Dedifferentiated amniotic fluid mesenchymal stem cell (primary cell): ENCODE measurements at regions not wholly inside any gene's neighbourhood (a gene's known extent, or its start where the extent isn't known, plus 50 kb on each side); places are given as distances from the start of the nearest gene placed in this dataset.

Experiments used
- DNase-seq: peaks from one replicate; pipeline ENCODE4 v3.0.0-alpha.2; 2016; ENCODE audit errors: extremely low spot score

DNA sequence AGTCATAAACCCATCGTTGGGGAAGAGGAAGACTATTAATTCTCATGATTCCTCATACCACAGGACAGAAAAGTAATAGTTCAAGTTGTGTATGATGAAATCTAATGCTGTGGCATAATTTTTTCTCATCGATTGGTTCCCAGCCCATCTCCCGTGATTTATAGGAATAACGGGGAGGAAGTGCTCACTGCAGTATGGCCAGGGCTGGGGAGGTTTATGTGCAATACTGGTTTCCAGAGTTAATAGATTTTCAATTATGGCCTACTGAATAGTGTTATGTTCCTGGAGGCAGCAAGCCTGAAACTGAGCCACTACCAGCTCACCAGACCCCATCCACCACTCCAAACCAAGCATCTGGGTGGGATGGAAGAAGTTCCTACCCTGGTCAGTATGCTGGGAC is 147.1 kb upstream of the NCAM1 start:
- DNase-seq, result no peak

DNA sequence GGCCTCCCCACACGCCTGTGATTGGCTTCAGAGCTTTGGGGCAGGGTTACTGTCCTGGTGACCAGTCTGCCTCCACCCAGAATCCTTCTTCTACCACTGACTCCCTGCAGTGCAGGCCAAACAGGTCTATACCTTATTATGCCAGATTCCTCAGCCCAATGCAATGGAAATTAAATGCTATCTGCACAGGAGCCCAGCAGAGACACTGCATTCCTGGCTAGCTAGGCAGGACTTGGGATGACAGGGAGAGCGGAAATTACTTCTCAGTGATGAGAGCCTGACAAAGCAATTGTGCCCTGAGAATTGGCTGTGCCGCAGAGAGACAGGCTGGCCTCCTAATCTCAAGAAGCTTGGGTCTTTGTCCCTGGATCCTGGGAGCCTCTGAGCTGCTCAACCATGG is 143.8 kb upstream of the NCAM1 start:
- no peak for DNase-seq

DNA sequence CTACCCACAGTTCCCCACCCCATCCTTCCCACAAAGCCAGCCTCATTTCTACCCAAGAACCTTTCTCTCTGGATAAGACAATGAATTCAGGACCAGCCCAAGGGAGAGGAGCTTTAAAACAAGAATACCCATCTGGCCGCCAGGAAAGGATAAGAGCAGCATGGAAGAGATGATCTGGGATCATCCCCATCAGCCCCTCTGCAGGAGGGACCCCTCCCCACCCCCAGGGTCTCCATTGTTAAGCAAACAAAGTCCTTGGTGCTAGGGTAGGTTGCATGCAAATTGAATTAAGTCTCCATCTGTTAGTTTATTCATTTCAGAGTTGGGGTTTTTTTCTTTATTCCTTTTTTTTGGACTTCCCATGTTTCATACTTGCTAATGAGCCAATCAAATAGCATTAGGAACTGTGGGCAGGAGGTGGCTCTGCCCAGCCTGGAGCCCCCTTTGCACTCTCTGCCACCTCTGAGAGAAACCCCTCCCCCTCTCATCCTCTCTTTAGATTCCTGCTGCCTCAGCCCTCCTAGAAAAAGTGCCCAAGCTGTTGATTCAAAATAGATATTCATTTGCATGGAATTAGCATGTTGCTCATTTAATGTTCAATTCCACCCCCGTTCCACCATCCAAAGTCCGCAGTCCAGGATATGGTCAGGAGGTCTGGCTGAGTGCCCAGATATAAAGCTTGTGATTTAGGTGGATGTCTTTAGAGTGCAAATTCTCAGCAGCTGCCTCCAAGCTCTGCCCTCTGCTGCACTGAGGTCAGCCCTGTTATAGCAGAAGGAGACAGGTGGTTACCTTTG is 138.5 kb upstream of the NCAM1 start:
- no peak for DNase-seq

DNA sequence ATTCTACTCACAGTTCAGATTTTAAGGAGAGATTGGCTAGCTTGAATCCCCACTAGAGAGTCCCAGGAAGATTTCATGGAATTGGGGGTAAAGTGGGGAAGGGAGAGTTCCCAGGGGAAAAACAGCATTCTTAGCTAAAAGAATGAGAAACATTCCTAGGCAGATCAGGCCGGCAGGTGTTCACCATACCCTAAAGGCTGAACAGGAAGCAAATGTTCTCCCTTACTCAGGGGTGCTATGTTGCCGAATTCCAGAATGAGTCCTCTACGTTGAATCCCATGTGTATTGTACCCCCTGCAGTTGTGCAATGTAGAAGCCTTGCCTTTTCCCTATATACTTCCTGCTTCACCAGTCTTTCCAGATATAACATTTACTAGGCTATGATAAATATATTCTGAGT is 135.2 kb upstream of the NCAM1 start:
- DNase-seq, result no peak

DNA sequence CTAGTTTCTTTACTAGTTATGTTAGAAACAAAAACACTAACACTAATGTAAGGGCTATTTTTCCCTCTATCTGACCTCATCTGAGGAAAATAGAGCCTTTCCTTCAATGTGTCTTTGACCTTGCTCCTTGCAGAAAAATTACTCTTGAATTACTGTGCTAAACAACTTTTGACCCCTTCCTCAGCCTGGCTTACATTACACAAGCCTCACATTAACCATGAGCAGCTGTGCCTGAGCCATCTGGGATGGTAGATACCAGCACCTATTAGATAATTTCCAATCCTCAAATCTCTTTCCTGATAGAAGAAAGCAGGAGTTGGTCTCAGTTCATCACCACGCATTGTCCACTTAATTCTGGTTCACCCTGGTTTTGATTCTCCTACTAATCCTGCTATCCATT is 134.4 kb upstream of the NCAM1 start:
- no peak for DNase-seq

DNA sequence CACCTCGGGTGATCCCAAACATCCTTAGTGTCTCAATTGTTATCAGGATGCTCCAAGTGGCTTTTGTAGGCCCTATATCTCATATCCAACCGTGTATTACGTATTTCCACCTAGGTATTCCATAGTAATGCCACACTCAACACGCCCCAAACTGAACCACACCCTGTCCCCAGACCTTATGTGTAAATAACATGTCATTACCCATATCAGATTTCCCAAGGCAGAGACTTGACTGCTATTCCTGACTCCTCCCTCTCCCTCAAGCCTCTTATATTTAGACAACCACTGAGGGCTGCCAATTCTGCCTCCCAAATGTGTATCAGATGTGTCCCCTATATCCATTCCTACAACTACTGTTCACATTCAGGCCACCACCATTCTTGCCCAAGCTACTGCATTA is 132.8 kb upstream of the NCAM1 start:
- DNase-seq, result no peak

DNA sequence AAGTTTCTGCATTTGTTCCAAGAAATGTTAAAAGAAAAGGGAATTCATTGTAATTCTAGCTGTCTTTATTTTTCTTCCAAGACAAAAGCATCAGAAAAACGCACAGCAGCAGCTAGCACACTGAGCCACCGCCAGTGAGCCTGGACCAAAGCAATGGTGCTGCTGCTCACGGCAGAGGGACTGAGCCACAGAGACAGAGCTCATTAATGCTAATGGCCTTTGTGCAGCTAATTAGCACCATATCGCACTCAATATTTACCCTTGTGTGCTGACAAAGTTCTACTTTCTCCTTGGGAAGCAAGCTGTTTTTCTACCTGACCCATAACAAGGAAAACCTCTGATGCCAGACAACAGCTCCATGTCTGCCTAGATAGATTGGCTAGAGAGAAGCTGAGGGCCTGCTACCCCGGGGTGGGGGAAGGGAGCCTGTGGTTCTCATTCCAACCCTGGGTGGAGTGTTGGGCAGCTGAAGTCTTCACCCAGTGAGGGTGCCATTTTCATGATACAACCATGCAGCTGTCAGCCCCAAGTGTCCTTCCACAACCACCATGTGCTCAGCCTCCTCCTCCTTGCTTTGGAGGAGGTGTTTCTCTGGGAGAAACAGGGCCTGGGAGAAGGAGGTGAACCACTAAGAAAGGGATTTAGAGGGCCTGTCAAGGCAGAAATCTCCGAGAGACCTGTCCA is 131.1 kb upstream of the NCAM1 start:
- DNase-seq, result no peak

DNA sequence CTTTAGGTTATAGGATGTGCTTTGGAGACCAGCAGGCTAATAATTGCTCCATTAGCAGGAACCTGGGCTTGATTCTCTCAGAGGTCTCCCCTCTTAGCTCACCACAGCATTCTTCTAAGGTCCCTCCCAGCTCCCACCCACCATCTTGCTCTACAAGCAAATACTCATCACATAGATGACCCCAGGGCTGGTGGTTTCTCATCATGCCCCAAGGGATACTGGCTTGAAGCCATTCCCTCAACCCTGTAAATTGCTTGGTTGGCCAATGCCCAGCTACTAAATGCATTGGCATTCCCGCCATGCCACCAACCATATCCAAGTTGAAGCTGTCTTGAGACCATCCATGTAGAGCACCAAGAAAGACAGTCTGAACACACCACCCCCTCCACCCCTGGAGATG is 130.2 kb upstream of the NCAM1 start:
- DNase-seq, result no peak

DNA sequence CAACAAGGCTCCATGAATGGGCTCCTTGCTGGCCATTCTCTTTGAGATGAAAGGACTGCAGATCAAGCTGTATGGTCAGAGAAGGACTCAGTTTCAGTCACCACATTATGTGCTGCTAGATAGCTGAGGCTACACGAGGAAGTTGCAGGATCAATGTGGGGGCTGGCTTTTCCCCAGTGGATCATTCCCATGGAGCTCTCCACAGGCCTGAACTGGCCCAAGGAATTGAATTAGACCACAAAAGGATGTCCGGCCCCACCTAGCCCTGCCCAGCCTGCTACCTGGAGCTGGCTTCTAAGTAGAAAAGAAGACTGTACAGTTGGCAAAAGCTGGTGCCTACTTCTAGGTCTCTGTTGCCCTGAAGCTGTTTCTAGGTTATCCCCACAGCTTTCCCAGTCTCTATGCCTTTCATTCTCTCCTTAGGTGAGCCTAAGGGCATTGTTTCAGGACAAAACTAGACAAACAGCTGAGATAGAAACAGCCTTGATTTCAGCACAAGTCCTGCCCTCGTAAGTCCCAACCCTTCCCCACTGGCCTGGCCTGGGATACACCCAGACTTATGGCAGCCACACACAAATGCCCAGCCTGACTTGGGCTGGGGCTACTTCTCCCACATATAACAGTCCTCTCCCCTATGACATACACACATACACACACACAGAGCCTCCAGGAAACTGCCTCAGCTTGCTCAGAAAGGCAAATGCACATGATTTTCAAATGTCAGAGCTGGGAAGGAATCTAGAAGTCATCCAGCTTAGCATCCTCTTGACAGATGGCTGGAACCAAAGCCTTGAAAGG is 129.1 kb upstream of the NCAM1 start:
- DNase-seq, result no peak

DNA sequence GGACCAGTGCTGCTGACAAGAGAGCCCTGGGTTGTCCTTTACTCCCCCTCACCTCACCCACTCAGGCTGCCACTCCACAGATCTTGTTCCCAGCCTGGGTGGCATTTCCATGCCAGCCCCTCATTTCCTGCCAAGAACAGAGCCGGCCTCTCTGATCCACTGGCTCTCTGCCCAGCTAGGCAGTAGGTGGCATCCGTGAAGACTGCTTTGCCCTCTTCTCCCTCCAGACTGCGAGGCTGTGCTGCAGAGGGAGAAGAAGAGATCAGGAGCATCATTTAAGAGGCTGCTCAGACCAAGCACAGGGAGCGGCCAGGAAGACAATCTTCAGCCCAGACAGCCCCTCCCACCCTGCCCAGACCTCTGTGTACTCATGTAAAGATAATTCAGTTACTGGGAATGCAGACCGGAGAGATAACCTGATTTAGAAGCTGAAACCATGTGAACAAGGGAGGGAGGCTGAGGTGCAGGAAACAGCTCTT is 126.9 kb upstream of the NCAM1 start:
- DNase-seq, result no peak

DNA sequence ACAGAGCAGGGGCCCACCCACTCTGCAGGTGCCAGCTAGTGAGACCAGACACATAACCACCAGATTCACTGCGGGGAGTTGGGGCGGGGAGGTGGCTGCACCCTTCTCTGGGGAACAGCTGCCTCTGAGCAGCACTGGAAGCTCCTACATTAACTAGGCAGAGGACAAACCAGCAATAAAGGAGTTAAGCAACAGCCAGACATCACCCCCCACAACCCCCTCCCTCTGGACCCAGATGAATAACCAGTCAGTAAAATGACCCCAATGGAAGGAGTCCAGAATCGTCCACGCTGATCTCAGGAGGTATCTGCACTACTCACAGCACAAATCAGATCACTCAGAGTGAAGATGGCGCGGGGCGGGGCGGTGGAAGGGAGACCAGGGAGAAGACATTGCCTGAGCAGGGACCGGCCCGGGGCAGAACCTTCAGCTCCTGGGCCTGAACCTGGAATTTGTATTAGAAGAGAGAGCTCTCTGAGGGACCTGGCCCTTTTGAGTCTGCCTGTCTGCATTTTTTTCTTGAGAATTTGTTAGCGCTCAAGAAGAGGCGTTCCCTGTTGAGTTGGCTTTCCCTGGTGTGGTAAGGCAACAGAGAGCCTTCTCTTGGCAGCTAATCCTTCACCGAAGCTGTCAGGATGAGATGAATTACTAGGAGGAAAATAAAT is 125.5 kb upstream of the NCAM1 start:
- DNase-seq, result no peak

DNA sequence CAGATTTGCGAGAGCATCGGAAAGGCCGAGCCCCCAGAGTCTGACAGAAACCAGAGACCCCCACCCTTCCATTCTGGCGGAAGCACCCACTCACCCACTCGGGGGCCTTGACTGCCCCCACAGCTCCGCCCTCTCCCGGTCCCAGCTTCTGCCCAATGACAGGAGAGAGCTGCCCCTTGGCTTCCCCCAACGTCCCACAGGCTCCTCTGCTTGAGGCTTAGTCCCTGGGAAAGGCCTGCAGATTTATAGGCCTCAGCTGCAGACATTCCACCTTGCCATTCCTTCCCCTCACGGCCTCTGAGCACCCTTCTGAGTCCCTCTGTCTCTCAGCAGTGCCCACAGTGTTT is 125.0 kb upstream of the NCAM1 start:
- DNase-seq, result no peak

DNA sequence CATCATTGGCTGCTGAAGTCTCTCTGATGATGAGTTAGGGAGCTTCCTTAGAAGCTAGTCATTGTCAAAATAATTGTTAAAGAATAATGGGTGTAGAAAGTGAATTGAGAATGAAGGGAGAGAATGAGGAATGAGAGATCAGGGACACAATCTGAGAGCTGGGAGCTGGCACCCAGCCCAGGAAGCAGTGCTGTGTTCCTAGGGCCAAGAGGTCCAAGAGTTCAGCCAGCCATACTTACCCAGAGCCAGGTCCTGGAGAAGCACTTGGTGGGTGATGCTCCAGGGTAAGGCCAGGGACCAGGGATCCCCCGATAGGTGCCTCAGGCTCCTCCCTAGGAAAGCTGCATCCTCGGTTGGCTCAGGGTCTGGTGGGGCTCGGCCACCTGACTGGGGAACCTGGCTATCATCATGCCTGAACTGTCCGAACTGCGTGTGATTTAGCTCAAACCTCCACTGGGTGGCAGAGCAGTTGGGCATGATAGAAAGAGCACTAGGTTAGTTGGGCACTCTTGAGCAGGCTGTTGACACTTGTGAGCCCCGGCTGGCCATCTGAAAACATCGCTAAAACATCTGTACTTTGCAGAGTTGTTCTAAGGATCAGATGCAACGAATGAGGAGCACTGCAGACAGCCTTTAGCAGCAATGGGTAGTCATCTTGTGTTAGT is 123.9 kb upstream of the NCAM1 start:
- no peak for DNase-seq

DNA sequence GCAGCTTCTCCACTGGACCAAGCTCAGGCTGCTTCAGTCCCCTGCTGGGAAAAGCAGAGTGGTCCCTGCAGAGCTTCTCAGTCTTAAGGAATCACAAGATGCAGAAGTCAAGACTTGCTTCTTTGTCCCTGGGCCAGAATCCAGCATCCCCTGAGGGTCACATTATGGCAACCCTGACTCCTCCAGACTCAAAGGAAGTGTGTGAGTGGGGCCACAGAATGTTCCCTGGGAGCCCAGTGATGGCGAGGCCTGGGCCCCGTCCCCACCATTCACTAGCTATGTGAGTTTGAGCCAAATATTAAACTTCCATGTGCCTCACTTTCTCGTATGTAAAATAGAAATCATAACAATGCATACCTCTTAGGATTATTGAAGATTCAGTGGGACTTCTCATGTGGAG is 122.2 kb upstream of the NCAM1 start:
- DNase-seq, result no peak

DNA sequence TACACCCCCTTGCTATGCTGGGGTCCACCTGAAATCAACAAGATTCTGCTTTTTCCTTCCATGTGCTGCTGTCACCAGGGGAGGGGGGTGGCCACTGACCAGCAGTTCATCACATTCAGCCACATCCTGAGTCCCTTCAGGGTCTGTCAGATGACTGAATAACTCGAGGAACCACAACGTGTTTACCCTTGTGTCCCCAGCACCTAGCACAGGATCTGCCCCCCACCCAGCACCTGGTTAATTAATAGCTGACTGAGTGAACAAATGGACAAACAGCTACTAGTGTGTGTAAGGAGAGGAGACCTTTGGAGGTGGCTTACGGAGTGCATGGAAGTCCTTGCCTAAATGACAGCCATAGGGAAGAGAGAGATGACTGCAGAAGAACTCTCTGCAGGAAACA is 119.5 kb upstream of the NCAM1 start:
- DNase-seq, result no peak

DNA sequence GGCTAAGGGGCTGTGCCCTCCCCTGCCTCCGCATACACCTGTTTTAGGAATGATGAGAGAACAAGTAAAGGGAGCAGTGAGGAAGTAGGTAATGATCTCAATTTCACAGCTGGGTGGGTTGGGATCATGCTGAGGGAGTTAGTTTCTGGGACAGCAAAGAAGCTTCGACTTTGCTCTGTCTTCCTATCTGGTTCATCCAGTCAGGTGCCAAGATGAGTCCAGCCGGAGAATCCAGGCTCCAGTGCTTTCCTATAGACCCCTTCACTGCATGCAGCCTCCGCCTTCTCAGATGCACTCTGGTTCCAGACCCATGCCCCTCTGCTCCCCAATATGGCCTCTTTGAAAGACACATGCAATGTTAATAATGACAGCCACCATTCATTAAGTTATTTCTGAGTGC is 119.1 kb upstream of the NCAM1 start:
- DNase-seq, result no peak

DNA sequence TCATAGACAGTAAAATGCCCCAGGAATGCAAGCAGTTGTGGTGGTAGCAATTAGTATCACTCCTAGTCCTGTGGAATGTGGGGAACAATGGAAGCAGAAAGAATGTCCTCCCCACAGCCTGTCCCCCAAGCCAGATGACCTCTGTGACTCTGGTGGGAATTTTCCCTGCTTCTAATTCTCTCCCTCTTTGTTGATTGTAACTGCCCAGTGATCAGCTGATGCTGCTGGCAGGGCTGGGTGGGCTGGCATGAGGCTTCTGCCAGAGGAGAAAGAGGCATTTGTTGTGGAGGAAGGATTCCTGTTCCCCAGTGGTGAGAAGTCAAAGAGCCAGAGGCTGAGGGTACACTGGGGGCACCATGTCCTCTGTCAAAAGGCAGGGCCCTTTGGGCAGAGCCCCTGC is 116.7 kb upstream of the NCAM1 start:
- no peak for DNase-seq

DNA sequence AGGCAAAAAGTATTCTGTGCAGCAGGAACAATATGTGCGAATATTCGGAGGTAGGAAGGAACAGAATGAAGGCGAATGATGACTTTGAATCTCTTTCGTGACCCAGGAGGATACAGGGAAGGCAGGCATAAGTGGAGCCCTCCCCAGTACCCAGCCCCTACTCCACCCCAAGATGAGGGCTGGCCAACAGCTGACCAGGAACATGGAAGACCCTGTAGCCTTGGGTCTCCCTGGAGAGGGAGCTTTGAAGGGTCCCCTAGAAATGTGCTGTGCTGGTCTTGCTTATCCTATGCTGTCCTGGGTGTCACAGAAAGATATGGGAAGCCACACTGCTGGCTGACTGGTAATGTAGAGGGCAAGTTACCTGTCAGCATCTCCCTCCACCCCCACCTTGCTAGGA is 113.7 kb upstream of the NCAM1 start:
- no peak for DNase-seq

DNA sequence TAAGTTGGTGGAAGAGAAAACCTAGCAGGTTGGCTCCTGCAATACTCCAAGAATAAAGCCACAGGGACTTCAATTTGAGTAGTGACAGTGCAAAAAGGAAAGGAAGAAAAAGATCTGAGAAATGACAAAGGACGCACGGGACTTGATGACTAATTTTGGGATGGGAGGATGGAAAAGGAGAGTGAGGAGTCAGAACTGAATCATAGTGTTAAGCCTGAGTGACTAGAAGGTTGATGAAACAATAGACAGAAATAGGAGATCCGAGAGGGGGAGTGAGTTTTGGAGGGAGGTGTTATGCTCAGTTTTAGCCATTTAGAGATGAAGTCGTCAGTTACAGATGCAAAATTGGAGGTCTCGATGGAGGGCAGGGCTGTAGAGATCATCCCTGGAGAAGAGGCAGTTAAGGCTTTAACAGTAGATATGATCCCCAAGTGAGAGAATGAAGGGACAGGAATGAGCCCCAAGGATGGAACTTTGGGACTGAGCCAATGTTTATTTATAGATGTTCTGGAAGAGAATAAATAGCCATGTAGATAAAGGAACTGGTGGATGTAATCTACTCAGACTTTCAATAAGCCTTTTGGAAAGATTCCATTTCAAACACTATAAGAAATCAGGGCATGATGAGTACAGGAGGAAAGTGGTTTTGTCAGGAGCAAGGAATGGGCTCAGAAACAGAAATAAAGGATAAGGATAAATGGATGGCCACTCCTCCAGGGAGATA is 108.9 kb upstream of the NCAM1 start:
- no peak for DNase-seq

DNA sequence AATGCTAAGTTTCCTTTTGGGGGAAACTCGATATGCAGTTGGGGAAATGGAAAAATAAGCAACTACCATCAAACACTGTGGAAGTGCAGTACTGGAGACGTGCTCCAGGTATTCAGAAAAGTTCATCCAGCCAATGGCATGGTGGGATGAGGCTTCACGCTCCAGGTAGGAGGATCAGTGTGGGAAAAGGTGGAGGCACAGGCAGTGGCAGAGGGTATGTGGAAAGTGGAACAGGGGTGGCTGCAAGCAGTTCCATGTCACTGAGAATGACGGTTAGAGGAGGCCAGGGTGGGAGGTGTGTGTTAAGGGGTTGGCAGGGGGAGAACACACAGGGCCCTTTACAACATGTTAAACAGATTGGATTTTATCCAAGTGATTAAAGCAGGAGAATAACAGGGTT is 105.1 kb upstream of the NCAM1 start:
- no peak for DNase-seq

DNA sequence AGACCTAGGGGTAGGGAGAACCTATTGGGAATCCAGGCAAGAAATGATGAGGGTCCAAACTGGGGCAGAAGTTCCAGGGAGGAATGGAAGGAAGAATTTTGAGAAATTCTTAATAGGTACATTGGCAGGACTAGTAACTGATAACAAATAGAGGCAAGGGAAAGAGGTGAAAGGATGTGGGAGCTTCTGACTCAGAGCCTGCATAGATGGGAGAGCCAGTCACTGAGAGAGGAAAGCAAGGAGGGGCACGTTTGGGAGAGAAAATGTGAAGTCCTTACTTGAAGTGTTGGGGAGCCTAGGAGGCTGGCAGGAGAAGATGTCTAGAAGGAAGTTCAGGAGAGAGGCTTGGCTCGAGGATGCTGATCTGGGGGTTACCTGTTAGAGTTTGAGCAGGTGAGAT is 104.6 kb upstream of the NCAM1 start:
- DNase-seq, result no peak
